Kidney epithelial cell (primary cell): ENCODE measurements at regions not wholly inside any gene's neighbourhood (a gene's known extent, or its start where the extent isn't known, plus 50 kb on each side); places are given as distances from the start of the nearest gene placed in this dataset.
A peak's percentile ranks its signal among the peaks of the same experiment; 100 is the strongest.

Source experiments
- DNase-seq: peaks from one replicate; pipeline ENCODE4 v3.0.0-alpha.2; 2010; ENCODE audit warnings: low read depth
- H3K27me3 ChIP-seq: 2 replicates; pipeline ENCODE4 v1.6.0; 2011; ENCODE audit warnings: low read length; ENCODE audit not compliant: control insufficient read depth, insufficient read depth
- H3K36me3 ChIP-seq: 2 replicates; pipeline ENCODE4 v1.5.1; 2011; ENCODE audit warnings: low read length; ENCODE audit not compliant: control insufficient read depth, insufficient read depth
- H3K4me3 ChIP-seq: 2 replicates; pipeline ENCODE4 v1.5.1; 2011; ENCODE audit warnings: low read depth, mild to moderate bottlenecking, control low read depth, low read length
- TF ChIP-seq, protein P1 (sequence below): IDR thresholded peaks from 2 replicates; pipeline ENCODE4 v1.5.1; 2011; ENCODE audit warnings: mild to moderate bottlenecking, moderate library complexity, low read length, control low read depth, inconsistent platforms; ENCODE audit not compliant: insufficient read depth, poor library complexity, severe bottlenecking

DNA sequence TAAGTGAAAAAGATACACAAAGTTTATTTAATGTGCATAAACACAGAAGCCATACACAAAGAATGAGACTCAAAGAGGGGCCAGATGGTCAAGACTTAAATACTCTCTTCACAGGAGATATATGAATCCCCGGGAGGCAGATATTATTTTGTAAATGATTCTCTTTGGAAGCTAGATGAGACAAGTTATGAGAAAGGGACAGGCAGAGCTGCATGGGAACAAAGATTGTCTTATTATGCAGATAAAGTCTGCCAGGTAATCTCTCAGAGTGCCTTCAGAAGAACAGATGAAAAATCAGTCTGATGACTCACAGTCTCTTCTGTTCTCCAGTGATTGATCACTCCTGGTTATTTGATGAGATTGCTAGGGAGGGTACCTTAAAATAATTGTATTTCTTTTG lies 89.0 kb downstream of the NAF1 start:
- Histone ChIP-seq H3K27me3 (no peaks in the 10 kb centered on the region), H3K4me3 (no peak overlapping the region), H3K36me3 (no peaks in the 10 kb centered on the region)
- TF ChIP-seq, protein P1, sequence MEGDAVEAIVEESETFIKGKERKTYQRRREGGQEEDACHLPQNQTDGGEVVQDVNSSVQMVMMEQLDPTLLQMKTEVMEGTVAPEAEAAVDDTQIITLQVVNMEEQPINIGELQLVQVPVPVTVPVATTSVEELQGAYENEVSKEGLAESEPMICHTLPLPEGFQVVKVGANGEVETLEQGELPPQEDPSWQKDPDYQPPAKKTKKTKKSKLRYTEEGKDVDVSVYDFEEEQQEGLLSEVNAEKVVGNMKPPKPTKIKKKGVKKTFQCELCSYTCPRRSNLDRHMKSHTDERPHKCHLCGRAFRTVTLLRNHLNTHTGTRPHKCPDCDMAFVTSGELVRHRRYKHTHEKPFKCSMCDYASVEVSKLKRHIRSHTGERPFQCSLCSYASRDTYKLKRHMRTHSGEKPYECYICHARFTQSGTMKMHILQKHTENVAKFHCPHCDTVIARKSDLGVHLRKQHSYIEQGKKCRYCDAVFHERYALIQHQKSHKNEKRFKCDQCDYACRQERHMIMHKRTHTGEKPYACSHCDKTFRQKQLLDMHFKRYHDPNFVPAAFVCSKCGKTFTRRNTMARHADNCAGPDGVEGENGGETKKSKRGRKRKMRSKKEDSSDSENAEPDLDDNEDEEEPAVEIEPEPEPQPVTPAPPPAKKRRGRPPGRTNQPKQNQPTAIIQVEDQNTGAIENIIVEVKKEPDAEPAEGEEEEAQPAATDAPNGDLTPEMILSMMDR = no peak
- no peak for DNase-seq

DNA sequence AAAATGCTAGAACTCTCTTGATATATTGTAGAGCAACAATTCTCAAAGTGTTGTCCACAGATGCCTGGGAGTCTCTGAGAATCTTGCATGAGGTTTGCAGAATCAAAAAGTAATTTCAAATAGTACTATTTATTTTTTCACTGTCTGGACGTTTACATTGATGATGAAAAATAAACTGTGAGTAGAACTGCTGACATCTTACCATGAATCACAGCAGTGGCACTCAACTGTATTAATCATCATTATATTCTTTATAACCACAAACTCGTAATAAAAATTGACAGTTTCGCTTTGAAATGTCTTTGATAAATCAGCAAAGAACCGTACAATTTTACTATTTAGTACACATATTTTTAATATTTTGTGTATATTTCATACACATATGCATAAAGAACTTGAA lies 94.5 kb downstream of the NAF1 start:
- Histone ChIP-seq H3K27me3 (no peaks in the 10 kb centered on the region), H3K36me3 (no peaks in the 10 kb centered on the region), H3K4me3 (no peak overlapping the region)
- TF ChIP-seq, protein P1 = no peak
- no peak for DNase-seq

DNA sequence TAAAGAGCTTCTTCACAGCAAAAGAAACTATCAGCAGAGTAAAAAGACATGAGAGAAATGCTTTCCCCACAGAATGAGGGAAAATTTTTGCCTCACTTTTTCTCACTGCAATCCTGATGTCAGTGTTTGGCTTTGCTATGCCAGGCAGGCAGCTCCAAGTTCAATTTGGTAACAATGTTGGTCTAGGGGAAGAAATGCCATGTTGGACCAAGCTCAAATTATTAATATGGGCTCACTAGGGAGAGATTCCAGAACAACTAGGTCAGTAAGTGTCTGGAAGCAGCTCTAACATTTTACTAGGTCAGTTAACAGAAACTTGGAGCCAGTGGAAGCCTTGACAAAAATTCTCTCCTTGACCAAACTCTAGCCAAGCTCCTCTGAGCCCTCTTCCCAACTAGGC lies 95.4 kb downstream of the NAF1 start:
- Histone ChIP-seq H3K4me3 (no peak overlapping the region), H3K36me3 (no peaks in the 10 kb centered on the region), H3K27me3 (no peaks in the 10 kb centered on the region)
- TF ChIP-seq, protein P1 = no peak
- no peak for DNase-seq

DNA sequence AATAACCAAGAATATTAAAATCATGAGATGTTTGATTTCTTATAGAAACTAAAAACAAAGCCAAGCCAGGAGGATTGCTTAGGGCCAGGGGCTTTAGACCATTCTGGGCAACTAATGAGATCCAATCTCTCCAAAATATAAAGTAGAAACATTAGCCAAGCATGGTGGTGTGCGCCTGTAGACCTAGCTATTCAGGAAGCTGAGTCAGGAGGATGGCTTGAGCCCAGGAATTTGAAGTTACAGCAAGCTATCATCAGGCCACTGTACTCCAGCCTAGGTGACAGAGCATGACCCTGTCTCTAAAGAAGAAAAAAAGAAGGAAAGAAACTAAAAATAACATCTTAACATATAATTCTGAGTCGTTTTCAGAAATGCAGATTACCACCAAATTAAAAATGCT lies 96.7 kb downstream of the NAF1 start:
- no peak for DNase-seq
- Histone ChIP-seq H3K4me3 (no peak overlapping the region), H3K36me3 (no peaks in the 10 kb centered on the region), H3K27me3 (no peaks in the 10 kb centered on the region)
- TF ChIP-seq, protein P1 = no peak

DNA sequence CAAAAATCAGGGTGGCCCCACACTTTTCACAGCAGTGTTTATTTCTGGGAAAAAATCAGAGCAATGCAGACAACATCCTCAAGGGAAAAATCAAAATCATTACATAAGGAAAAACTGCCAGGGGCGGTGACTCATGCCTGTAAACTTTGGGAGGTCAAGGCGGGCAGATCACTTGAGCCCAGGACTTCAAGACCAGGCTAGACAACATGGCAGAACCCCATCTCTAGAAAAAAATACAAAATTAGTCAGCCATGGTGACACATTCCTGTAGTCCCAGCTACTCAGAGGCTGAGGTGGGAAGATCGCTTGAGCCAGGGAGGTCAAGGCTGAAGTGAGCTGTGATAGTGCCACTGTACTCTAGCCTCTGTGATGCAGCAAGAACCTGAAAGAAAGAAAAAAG lies 102.8 kb downstream of the NAF1 start:
- TF ChIP-seq, protein P1 = no peak
- DNase-seq = no peak
- no peaks in the 10 kb centered on the region for H3K27me3 ChIP-seq
- no peaks in the 10 kb centered on the region for H3K36me3 ChIP-seq
- H3K4me3 ChIP-seq = no peak overlapping the region

DNA sequence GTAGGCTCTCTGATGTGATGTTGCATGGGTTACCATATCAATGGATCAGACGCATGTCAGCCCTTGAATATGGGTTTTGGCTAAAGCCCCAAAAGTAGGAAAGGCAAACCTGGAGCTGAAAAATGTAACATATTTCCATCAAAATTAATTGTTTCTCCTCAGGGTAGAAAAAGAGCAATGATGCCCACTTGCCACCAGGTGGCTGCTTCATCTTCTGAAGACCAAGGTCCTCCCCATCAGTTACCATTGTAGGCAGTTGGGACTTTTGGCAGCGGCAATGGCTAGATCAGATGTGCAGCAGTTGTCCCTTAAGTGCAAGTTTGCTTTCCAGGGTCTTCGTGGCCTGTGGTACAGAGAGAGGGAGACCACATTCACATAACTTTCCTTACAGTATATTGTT lies 118.2 kb downstream of the NAF1 start:
- TF ChIP-seq, protein P1 = peak; percentile 49
- Histone ChIP-seq H3K27me3 (no peaks in the 10 kb centered on the region), H3K4me3 (no peak overlapping the region), H3K36me3 (no peaks in the 10 kb centered on the region)
- DNase-seq = no peak
